H1 (cell line): ENCODE measurements at regions not wholly inside any gene's neighbourhood (a gene's known extent, or its start where the extent isn't known, plus 50 kb on each side); places are given as distances from the start of the nearest gene placed in this dataset.

Experiments
- CTCF ChIA-PET: fragments of 300-600 bp; sonication (Branson Sonifier 250); formaldehyde crosslinking; loops from one replicate; lab custom pipeline; 2021; ENCODE audit not compliant: partially characterized antibody; lab: Charles Lee
- POLR2A ChIA-PET: fragments of 300-600 bp; sonication (Branson Sonifier 250); formaldehyde crosslinking; loops from one replicate; lab custom pipeline; 2021; ENCODE audit warnings: inconsistent platforms; ENCODE audit not compliant: partially characterized antibody; lab: Charles Lee
- DNase-seq, 2 experiments: peaks; one replicate each; pipeline versions ENCODE4 v3.0.0 to v3.0.0-alpha.2; 2010 to 2022; ENCODE audit warnings: low spot score in 2 of 2, low read depth in 1 of 2, mixed read lengths in 1 of 2
- FAIRE-seq: peaks from 2 replicates; lab custom pipeline; 2011; peaks lifted over from hg19 to GRCh38; lab: Jason Lieb, UNC
- H2AFZ ChIP-seq: 2 replicates; pipeline ENCODE4 v1.8.1; 2012; ENCODE audit warnings: low read length, inconsistent platforms
- H2AK5ac ChIP-seq: 2 replicates; pipeline ENCODE4 v1.6.1; 2013; ENCODE audit warnings: low read depth, low read length
- H2BK120ac ChIP-seq: replicated peaks from 2 replicates; pipeline ENCODE3; 2013; ENCODE audit warnings: low read depth, low read length, inconsistent platforms
- H2BK12ac ChIP-seq: 2 replicates; pipeline ENCODE4 v1.6.1; 2013; ENCODE audit warnings: low read depth, low read length
- H2BK15ac ChIP-seq: 2 replicates; pipeline ENCODE4 v1.6.1; 2013; ENCODE audit warnings: low read length
- H2BK20ac ChIP-seq: 2 replicates; pipeline ENCODE4 v1.6.1; 2013; ENCODE audit warnings: low read length
- H2BK5ac ChIP-seq: 2 replicates; pipeline ENCODE4 v1.6.1; 2013; ENCODE audit warnings: low read depth, low read length
- H3K14ac ChIP-seq: 2 replicates; pipeline ENCODE4 v1.6.1; 2013; ENCODE audit warnings: inconsistent platforms; ENCODE audit not compliant: insufficient read length
- H3K18ac ChIP-seq: 2 replicates; pipeline ENCODE4 v1.6.1; 2013; ENCODE audit warnings: low read length; ENCODE audit errors: extremely low read depth
- H3K23ac ChIP-seq: 2 replicates; pipeline ENCODE4 v1.6.1; 2013; ENCODE audit warnings: inconsistent platforms; ENCODE audit not compliant: insufficient read length
- H3K23me2 ChIP-seq: 2 replicates; pipeline ENCODE4 v1.6.1; 2013; ENCODE audit warnings: low read depth, low read length
- H3K27ac ChIP-seq: 2 replicates; pipeline ENCODE4 v1.6.1; 2011; ENCODE audit warnings: low read depth, low read length, inconsistent platforms
- H3K27me3 ChIP-seq, 4 experiments: replicated peaks in 1 of 4; 1 replicate in 1 of 4; 2 replicates in 3 of 4; pipeline versions ENCODE4 v1.6.1 to v1.8.1; 2011 to 2013; ENCODE audit warnings: low read length in 3 of 4, mild to moderate bottlenecking in 3 of 4, inconsistent platforms in 2 of 4, mixed read lengths in 2 of 4, moderate library complexity in 1 of 4; ENCODE audit not compliant: control insufficient read depth in 3 of 4, insufficient read depth in 3 of 4; ENCODE audit errors: extremely low read depth in 1 of 4
- H3K36me3 ChIP-seq, 4 experiments: 2 replicates each; pipeline versions ENCODE4 v1.6.1 to v1.8.1; 2011 to 2013; ENCODE audit warnings: mild to moderate bottlenecking in 4 of 4, low read length in 3 of 4, moderate library complexity in 2 of 4, control low read depth in 1 of 4, inconsistent platforms in 1 of 4; ENCODE audit not compliant: insufficient read depth in 4 of 4, control insufficient read depth in 2 of 4
- H3K4ac ChIP-seq: replicated peaks from 2 replicates; pipeline ENCODE3; 2013; ENCODE audit warnings: low read length, low read depth, mixed read lengths, inconsistent platforms; ENCODE audit not compliant: insufficient read length
- H3K4me1 ChIP-seq, 4 experiments: replicated peaks in 1 of 4; 1 replicate in 1 of 4; 2 replicates in 3 of 4; pipeline versions ENCODE4 v1.6.1 to v1.8.1; 2011 to 2013; ENCODE audit warnings: low read length in 3 of 4, inconsistent platforms in 2 of 4, mixed read lengths in 1 of 4; ENCODE audit not compliant: insufficient read depth in 4 of 4, control insufficient read depth in 3 of 4
- H3K4me2 ChIP-seq, 2 experiments: 2 replicates each; pipeline versions ENCODE4 v1.6.1 to v1.8.1; 2011 to 2013; ENCODE audit warnings: low read depth in 2 of 2, low read length in 2 of 2, control low read depth in 1 of 2, inconsistent platforms in 1 of 2, mild to moderate bottlenecking in 1 of 2; ENCODE audit not compliant: insufficient read depth in 1 of 2
- H3K4me3 ChIP-seq, 4 experiments: fragments of 200-600, 300-600 bp in 1 of 4; sonication (generic), shearing (Covaris generic), sonication (Bioruptor Twin) in 1 of 4; 2 replicates each; pipeline versions ENCODE4 v1.5.1 to v1.8.1; 2011 to 2016; ENCODE audit warnings: low read length in 4 of 4, low read depth in 3 of 4, control low read depth in 2 of 4, inconsistent platforms in 2 of 4, mild to moderate bottlenecking in 2 of 4, mixed read lengths in 1 of 4, moderate library complexity in 1 of 4; ENCODE audit not compliant: insufficient read depth in 2 of 4; ENCODE audit errors: extremely low read depth in 1 of 4
- H3K56ac ChIP-seq: replicated peaks from 2 replicates; pipeline ENCODE3; 2013; ENCODE audit warnings: low read depth, mild to moderate bottlenecking, mixed read lengths, low read length, inconsistent platforms; ENCODE audit not compliant: insufficient read length
- H3K79me1 ChIP-seq: 2 replicates; pipeline ENCODE4 v1.6.1; 2013; ENCODE audit warnings: low read depth, low read length, control low read depth
- H3K79me2 ChIP-seq, 2 experiments: 2 replicates each; pipeline versions ENCODE4 v1.6.1 to v1.8.1; 2012 to 2013; ENCODE audit warnings: low read length in 2 of 2, mild to moderate bottlenecking in 2 of 2, inconsistent platforms in 1 of 2; ENCODE audit not compliant: insufficient read depth in 2 of 2, control insufficient read depth in 1 of 2
- H3K9ac ChIP-seq, 4 experiments: replicated peaks in 1 of 4; 1 replicate in 1 of 4; 2 replicates in 3 of 4; pipeline versions ENCODE4 v1.6.1 to v1.8.1; 2011 to 2013; ENCODE audit warnings: low read depth in 3 of 4, low read length in 3 of 4, control low read depth in 2 of 4, mild to moderate bottlenecking in 2 of 4, moderate library complexity in 2 of 4, inconsistent platforms in 1 of 4; ENCODE audit errors: extremely low read depth in 1 of 4
- H3K9me3 ChIP-seq, 2 experiments: 2 replicates each; pipeline versions ENCODE4 v1.6.1 to v1.8.1; 2012 to 2013; ENCODE audit warnings: mild to moderate bottlenecking in 2 of 2, moderate library complexity in 2 of 2, control low read depth in 1 of 2, inconsistent platforms in 1 of 2, low read depth in 1 of 2, low read length in 1 of 2, mixed read lengths in 1 of 2; ENCODE audit not compliant: insufficient read depth in 2 of 2
- H4K20me1 ChIP-seq, 2 experiments: replicated peaks in 1 of 2; 2 replicates each; pipeline versions ENCODE3 to v1.8.1; 2011 to 2013; ENCODE audit warnings: inconsistent platforms in 2 of 2, low read length in 2 of 2, mild to moderate bottlenecking in 1 of 2; ENCODE audit not compliant: insufficient read depth in 2 of 2, control insufficient read depth in 1 of 2
- H4K5ac ChIP-seq: 2 replicates; pipeline ENCODE4 v1.6.1; 2013; ENCODE audit warnings: low read length, low read depth, mixed read lengths, inconsistent platforms; ENCODE audit not compliant: insufficient read length
- H4K8ac ChIP-seq: 2 replicates; pipeline ENCODE4 v1.8.0; 2013; ENCODE audit warnings: mild to moderate bottlenecking, moderate library complexity, low read length, inconsistent platforms; ENCODE audit not compliant: insufficient read depth; ENCODE audit errors: extremely low read depth
- H4K91ac ChIP-seq: replicated peaks from 2 replicates; pipeline ENCODE3; 2013; ENCODE audit warnings: low read length, mixed read lengths, inconsistent platforms; ENCODE audit not compliant: insufficient read length
- BRCA1 ChIP-seq: IDR thresholded peaks from 2 replicates; pipeline ENCODE4 v1.6.1; 2012; ENCODE audit warnings: low read depth, low read length, improper control_type of control experiment
- CBX5 ChIP-seq: fragments of 300-800, 300-1000 bp; sonication (generic); IDR thresholded peaks from 2 replicates; pipeline ENCODE4 v1.7.1; 2016; ENCODE audit warnings: antibody characterized with exemption, low read length, low read depth
- CEBPB ChIP-seq: IDR thresholded peaks from 2 replicates; pipeline ENCODE4 v1.6.1; 2012; ENCODE audit warnings: low read depth, low read length
- E2F6 ChIP-seq: IDR thresholded peaks from 2 replicates; pipeline ENCODE4 v1.6.1; 2012; ENCODE audit warnings: inconsistent platforms
- EZH2 ChIP-seq: fragments of 200-600 bp; sonication (generic); IDR thresholded peaks from 2 replicates; pipeline ENCODE4 v1.7.1; 2012; ENCODE audit warnings: low read depth, mild to moderate bottlenecking, moderate library complexity, low read length, inconsistent platforms; ENCODE audit not compliant: severe bottlenecking
- KDM1A ChIP-seq: fragments of 200-600, 300-600 bp; sonication (generic); IDR thresholded peaks from 2 replicates; pipeline ENCODE4 v1.7.1; 2016; ENCODE audit warnings: mild to moderate bottlenecking, low read length, borderline replicate concordance
- KDM4A ChIP-seq: IDR thresholded peaks from one replicate; pipeline ENCODE4 v1.7.1; 2012; ENCODE audit warnings: low read depth, mild to moderate bottlenecking, moderate library complexity, low read length, inconsistent platforms; ENCODE audit not compliant: severe bottlenecking
- KDM5A ChIP-seq: fragments of 200-600 bp; IDR thresholded peaks from 2 replicates; pipeline ENCODE4 v1.7.1; 2012; ENCODE audit warnings: mild to moderate bottlenecking, low read length, inconsistent platforms, mixed read lengths
- SP1 ChIP-seq: IDR thresholded peaks from 2 replicates; pipeline ENCODE4 v1.6.1; 2011; ENCODE audit warnings: low read depth, low read length
- SP2 ChIP-seq: IDR thresholded peaks from 2 replicates; pipeline ENCODE4 v1.6.1; 2012; ENCODE audit warnings: mild to moderate bottlenecking, low read length, inconsistent platforms
- ZNF274 ChIP-seq: IDR thresholded peaks from 2 replicates; pipeline ENCODE4 v1.7.0; 2012; ENCODE audit warnings: low read length, borderline replicate concordance; ENCODE audit errors: extremely low read depth
- WGBS, 2 experiments: shearing (Covaris generic) in 1 of 2; methylation state at CpG; one replicate each; pipeline versions ENCODE4 v1.1.6 to v1.1.7; 2013 to 2015; ENCODE audit warnings: low lambda C conversion rate in 2 of 2, mixed read lengths in 2 of 2, inconsistent platforms in 1 of 2, low coverage in 1 of 2, missing lambda C conversion rate in 1 of 2; ENCODE audit not compliant: insufficient replicate concordance in 2 of 2, insufficient coverage in 1 of 2, insufficient read length in 1 of 2; ENCODE audit errors: extremely low coverage in 1 of 2, missing lambda C conversion rate in 1 of 2; 5-methylcytosine and 5-hydroxymethylcytosine counted together

GRCh38 chr3:109882144-109882543 is 544.8 kb upstream of the DPPA4 start (continued):
- no peak for TF ChIP-seq KDM5A
- TF ChIP-seq, all 59 proteins: peak for 0

GRCh38 chr3:109887293-109887692 is 549.9 kb upstream of the DPPA4 start:
- Histone ChIP-seq H3K4me3 (no peak overlapping the region), H4K5ac (no peak overlapping the region), H2AFZ (no peak overlapping the region), H2BK120ac (no peak overlapping the region), H3K9me3 (peaks cover 8 to 9% of the 10 kb centered on the region in 2 experiments; a peak in 2 of 4 replicates), H3K27ac (no peak overlapping the region), H3K79me2 (no peaks in the 10 kb centered on the region), H3K9ac (no peak overlapping the region), H3K27me3 (no peaks in the 10 kb centered on the region), H3K18ac (no peak overlapping the region), H3K4ac (no peak overlapping the region), H3K56ac (no peak overlapping the region), H2BK20ac (no peak overlapping the region), H3K14ac (no peak overlapping the region), H4K20me1 (no peaks in the 10 kb centered on the region), H2BK12ac (no peak overlapping the region), H3K23me2 (no peaks in the 10 kb centered on the region), H2AK5ac (no peak overlapping the region), H4K8ac (no peak overlapping the region), H2BK15ac (no peak overlapping the region), H3K4me1 (no peaks in the 10 kb centered on the region), H3K79me1 (no peaks in the 10 kb centered on the region), H2BK5ac (no peak overlapping the region), H3K36me3 (no peaks in the 10 kb centered on the region), H3K4me2 (no peak overlapping the region), H3K23ac (no peak overlapping the region), H4K91ac (no peak overlapping the region)
- WGBS, 2 experiments, result 97% methylated on average over 2 of the region's 2 CpGs; no CpG with 5 or more reads in 1 of the 2 experiments
- no peak for DNase-seq
- CTCF ChIA-PET, result interaction anchor here (1.0 kb wide), 1 partner anchor 8 kb away, joined by 3 read pairs; no protein-coding TSS in a partner anchor
- POLR2A ChIA-PET, result no interaction called here
- no peak for FAIRE-seq
- no peak for TF ChIP-seq KDM1A
- TF ChIP-seq KDM4A, result no peak
- TF ChIP-seq CEBPB, result no peak
- no peak for TF ChIP-seq BRCA1
- TF ChIP-seq EZH2, result no peak
- no peak for TF ChIP-seq E2F6
- TF ChIP-seq SP2, result no peak
- no peak for TF ChIP-seq CBX5
- TF ChIP-seq ZNF274, result no peak
- TF ChIP-seq SP1, result no peak
